KMS-11 (cell line): ENCODE measurements at regions not wholly inside any gene's neighbourhood (a gene's known extent, or its start where the extent isn't known, plus 50 kb on each side); places are given as distances from the start of the nearest gene placed in this dataset.

Experiments
- H2AFZ ChIP-seq: fragments of 200-600 bp; sonication (generic); 2 replicates; pipeline ENCODE4 v1.6.1; 2016; ENCODE audit warnings: antibody characterized with exemption, mixed run types, low read depth
- H3K27ac ChIP-seq: fragments of 200-600 bp; sonication (generic); 2 replicates; pipeline ENCODE4 v1.6.1; 2016; ENCODE audit warnings: mild to moderate bottlenecking, mixed run types
- H3K27me3 ChIP-seq: fragments of 200-600 bp; sonication (generic); 2 replicates; pipeline ENCODE4 v1.6.1; 2017; ENCODE audit warnings: mild to moderate bottlenecking, low read depth, mixed run types, moderate library complexity; ENCODE audit not compliant: insufficient read depth
- H3K36me3 ChIP-seq: fragments of 200-600 bp; sonication (generic); 2 replicates; pipeline ENCODE4 v1.6.1; 2017; ENCODE audit warnings: mild to moderate bottlenecking, mixed run types; ENCODE audit not compliant: insufficient read depth
- H3K4me1 ChIP-seq: fragments of 200-600 bp; sonication (generic); 2 replicates; pipeline ENCODE4 v1.6.1; 2016; ENCODE audit warnings: mild to moderate bottlenecking, low read depth, mixed run types; ENCODE audit not compliant: poor library complexity, severe bottlenecking
- H3K4me2 ChIP-seq: fragments of 200-600 bp; sonication (generic); 2 replicates; pipeline ENCODE4 v1.7.0; 2016; ENCODE audit warnings: mild to moderate bottlenecking, mixed run types
- H3K4me3 ChIP-seq: fragments of 200-600 bp; sonication (generic); IDR thresholded peaks from 2 replicates; pipeline ENCODE4 v1.6.1; 2017; ENCODE audit warnings: low read depth, low read length, mixed read lengths; ENCODE audit not compliant: insufficient read depth
- H3K79me2 ChIP-seq: fragments of 200-600 bp; sonication (generic); 2 replicates; pipeline ENCODE4 v1.6.1; 2016; ENCODE audit warnings: low read depth, mixed run types; ENCODE audit not compliant: insufficient read depth
- H3K9ac ChIP-seq: fragments of 200-600 bp; sonication (generic); 2 replicates; pipeline ENCODE4 v1.6.1; 2016; ENCODE audit warnings: mild to moderate bottlenecking, mixed run types
- H4K20me1 ChIP-seq: fragments of 200-600 bp; sonication (generic); 2 replicates; pipeline ENCODE4 v1.6.1; 2016; ENCODE audit warnings: mild to moderate bottlenecking, mixed run types; ENCODE audit not compliant: insufficient read depth
- TF ChIP-seq, protein P1 (sequence below): fragments of 200-600 bp; sonication (generic); conservative IDR thresholded peaks from 2 replicates; pipeline ENCODE4 v1.6.1; 2017; ENCODE audit warnings: low read depth, mild to moderate bottlenecking, antibody characterized with exemption, low read length, moderate library complexity, mixed read lengths

DNA sequence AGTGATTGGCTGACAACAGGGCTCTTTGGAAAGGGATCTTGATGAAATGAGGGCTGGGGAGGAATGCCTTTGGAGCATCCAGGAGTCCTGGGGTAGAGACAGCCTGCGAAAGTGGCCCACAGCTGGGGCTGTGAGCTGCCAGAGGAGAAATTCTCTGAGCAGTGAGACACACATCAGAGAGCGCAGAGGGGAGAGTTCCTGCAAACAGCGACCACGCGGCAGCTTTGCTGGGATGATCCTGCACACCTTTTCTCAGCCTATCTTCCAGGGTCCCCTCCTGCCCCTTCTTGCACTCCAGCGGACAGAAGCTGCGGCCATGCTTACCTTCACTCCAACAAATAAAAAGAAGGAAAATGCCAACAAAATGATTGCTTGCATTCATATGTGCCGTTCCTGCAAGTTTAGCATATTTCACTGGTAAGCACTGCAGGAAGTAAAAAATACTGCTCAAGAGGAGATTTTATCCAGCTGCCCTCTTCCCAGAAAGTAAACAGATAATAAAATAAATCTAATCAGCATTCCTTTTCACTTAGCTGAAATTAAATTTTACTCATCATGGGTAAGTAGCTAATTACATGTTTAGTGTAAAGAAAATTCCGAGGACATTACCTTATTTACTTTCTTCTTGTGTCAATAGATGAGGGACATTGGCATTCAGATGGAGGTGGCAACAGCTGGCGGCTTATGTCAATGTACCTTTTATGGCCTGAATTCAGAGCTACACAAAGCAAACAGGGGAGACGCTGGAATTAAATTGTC lies 339.9 kb upstream of the ARID1B start:
- Histone ChIP-seq H3K36me3 (no peaks in the 10 kb centered on the region), H3K9ac (no peak overlapping the region), H3K4me3 (no peak overlapping the region), H3K79me2 (no peaks in the 10 kb centered on the region), H3K4me1 (no peaks in the 10 kb centered on the region), H3K27ac (no peak overlapping the region), H4K20me1 (no peaks in the 10 kb centered on the region), H3K4me2 (no peak overlapping the region), H3K27me3 (no peaks in the 10 kb centered on the region), H2AFZ (no peak overlapping the region)
- TF ChIP-seq, protein P1, sequence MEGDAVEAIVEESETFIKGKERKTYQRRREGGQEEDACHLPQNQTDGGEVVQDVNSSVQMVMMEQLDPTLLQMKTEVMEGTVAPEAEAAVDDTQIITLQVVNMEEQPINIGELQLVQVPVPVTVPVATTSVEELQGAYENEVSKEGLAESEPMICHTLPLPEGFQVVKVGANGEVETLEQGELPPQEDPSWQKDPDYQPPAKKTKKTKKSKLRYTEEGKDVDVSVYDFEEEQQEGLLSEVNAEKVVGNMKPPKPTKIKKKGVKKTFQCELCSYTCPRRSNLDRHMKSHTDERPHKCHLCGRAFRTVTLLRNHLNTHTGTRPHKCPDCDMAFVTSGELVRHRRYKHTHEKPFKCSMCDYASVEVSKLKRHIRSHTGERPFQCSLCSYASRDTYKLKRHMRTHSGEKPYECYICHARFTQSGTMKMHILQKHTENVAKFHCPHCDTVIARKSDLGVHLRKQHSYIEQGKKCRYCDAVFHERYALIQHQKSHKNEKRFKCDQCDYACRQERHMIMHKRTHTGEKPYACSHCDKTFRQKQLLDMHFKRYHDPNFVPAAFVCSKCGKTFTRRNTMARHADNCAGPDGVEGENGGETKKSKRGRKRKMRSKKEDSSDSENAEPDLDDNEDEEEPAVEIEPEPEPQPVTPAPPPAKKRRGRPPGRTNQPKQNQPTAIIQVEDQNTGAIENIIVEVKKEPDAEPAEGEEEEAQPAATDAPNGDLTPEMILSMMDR, result no peak

DNA sequence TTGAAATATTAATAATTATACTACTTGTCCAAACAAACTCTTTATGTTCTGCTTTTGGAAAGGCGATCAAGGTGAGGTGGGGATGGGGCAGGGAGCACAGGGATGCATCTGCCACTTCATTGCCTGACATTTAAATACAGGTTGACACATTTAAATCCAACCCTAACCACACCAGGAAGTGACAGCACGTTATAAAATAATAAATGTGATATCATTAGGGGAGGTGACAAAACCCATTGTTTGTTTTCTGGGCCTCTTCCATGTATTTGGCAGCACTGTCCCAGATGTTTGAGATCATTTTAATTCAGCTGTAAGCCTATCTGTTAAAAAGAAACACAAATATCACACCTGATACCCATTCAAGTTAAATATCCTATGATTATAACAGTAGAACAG lies 342.4 kb upstream of the ARID1B start:
- Histone ChIP-seq H3K4me1 (no peaks in the 10 kb centered on the region), H3K27ac (no peak overlapping the region), H2AFZ (no peak overlapping the region), H4K20me1 (no peaks in the 10 kb centered on the region), H3K27me3 (no peaks in the 10 kb centered on the region), H3K9ac (no peak overlapping the region), H3K4me3 (no peak overlapping the region), H3K36me3 (no peaks in the 10 kb centered on the region), H3K79me2 (no peaks in the 10 kb centered on the region), H3K4me2 (no peak overlapping the region)
- TF ChIP-seq, protein P1, result no peak

DNA sequence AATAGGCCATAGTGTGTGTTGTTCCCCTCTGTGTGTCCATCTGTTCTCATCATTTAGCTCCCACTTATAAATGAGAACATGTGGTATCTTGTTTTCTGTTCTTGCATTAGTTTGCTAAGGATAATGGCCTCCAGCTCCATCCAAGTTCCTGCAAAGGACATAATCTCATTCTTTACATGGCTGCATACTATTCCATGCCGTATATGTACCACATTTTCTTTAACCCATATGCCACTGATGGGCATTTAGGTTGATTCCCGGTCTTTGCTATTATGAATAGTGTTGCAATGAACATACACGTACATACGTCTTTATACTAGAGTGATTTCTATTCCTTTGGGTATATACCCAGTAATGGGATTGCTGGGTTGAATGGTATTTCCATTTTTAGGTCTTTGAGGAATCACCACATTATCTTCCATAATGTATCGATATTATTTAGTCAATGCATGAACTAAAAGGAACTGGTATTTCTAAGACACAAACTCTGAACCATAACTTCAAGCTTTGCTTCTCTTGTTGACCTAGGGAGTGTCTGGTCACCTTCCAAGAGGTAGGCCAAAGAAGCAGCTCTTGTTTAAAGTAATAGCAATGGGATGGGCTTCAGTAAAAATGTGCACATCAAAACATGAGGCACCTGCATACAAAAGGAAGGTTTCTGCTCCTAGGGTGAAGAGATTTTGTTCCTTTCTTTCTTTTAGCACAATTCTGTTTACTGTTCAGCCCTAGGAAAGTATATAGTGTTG lies 343.0 kb upstream of the ARID1B start:
- Histone ChIP-seq H3K9ac (no peak overlapping the region), H3K4me2 (no peak overlapping the region), H2AFZ (no peak overlapping the region), H3K36me3 (no peaks in the 10 kb centered on the region), H3K27me3 (no peaks in the 10 kb centered on the region), H4K20me1 (no peaks in the 10 kb centered on the region), H3K79me2 (no peaks in the 10 kb centered on the region), H3K4me3 (no peak overlapping the region), H3K4me1 (no peaks in the 10 kb centered on the region), H3K27ac (no peak overlapping the region)
- TF ChIP-seq, protein P1, result no peak

DNA sequence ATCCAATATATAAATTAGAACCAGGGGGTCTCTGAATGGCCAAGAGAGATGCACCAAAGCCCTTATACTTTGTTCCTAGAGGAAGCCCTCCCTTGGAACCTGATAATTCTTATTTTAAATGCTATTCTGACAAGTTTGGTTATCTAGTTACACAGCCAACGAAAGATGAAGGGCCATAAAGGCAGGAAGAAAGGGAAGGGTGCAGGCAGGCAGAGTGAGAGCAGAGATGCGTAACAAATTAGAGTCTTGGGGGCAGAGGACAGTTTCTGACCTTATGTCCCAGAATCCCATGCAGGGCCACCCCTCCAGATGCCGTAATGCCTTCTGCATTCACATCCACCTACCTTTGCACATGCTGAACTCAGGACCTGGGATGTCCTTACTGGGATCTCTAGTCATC lies 344.6 kb upstream of the ARID1B start:
- Histone ChIP-seq H3K27ac (no peak overlapping the region), H3K4me3 (no peak overlapping the region)
- TF ChIP-seq, protein P1, result no peak

More for the DNA sequence above, 344.6 kb upstream of the ARID1B start:
- H3K27me3 ChIP-seq, result no peaks in the 10 kb centered on the region
- no peaks in the 10 kb centered on the region for H3K79me2 ChIP-seq
- H4K20me1 ChIP-seq, result no peaks in the 10 kb centered on the region
- no peak overlapping the region for H3K4me2 ChIP-seq
- no peak overlapping the region for H3K9ac ChIP-seq
- no peaks in the 10 kb centered on the region for H3K36me3 ChIP-seq
- no peak overlapping the region for H2AFZ ChIP-seq
- no peaks in the 10 kb centered on the region for H3K4me1 ChIP-seq
